K562 (cell line): ENCODE measurements at regions not wholly inside any gene's neighbourhood (a gene's known extent, or its start where the extent isn't known, plus 50 kb on each side); places are given as distances from the start of the nearest gene placed in this dataset.

Experiments used
- ATAC-seq: fragments of 200-7000 bp; cut with Tn5 transposase; 3 replicates; pipeline ENCODE4 v1.9.1; 2020; ENCODE audit warnings: moderate library complexity
- BruUV-seq: library from RNA; stranded (reverse); fragments of 400-500 nt; replicated peaks from 2 replicates; lab custom pipeline; 2021; lab: Mats Ljungman, UMichigan
- CTCF ChIA-PET: fragments of 300-600 bp; formaldehyde crosslinking; extraction: SDS; loops from one replicate; lab custom pipeline; 2021; ENCODE audit warnings: low intra/inter-chr PET ratio; lab: Yijun Ruan, JAX
- POLR2A ChIA-PET: fragments of 300-600, 350-650 bp; sonication (Branson Sonifier 250); formaldehyde crosslinking; extraction: SDS; loops from one replicate; lab custom pipeline; 2021; ENCODE audit warnings: antibody characterized with exemption, inconsistent platforms; lab: Yijun Ruan, JAX
- DNase-seq, 4 experiments: peaks; one replicate each; pipeline versions ENCODE4 v3.0.0 to v3.0.0-alpha.2; 2011 to 2018; ENCODE audit warnings: low spot score in 3 of 4, mixed read lengths in 3 of 4; ENCODE audit errors: extremely low read depth in 1 of 4
- FAIRE-seq: peaks from 2 replicates; lab custom pipeline; 2011; peaks lifted over from hg19 to GRCh38; lab: Jason Lieb, UNC
- H2AFZ ChIP-seq: 2 replicates; pipeline ENCODE4 v1.6.0; 2011; ENCODE audit warnings: low read depth, low read length, control low read depth, inconsistent platforms
- H3K27ac ChIP-seq: fragments of 200-600 bp; 3 replicates; pipeline ENCODE4 v1.8.0; 2011; ENCODE audit warnings: low read depth, mild to moderate bottlenecking, control low read depth, inconsistent platforms, low read length, moderate library complexity, mixed read lengths; ENCODE audit errors: extremely low read depth
- H3K27me3 ChIP-seq, 2 experiments: fragments of 300-600 bp in 1 of 2; 2 replicates in 1 of 2; 3 replicates in 1 of 2; pipeline versions ENCODE4 v1.6.0 to v1.8.0; 2011; ENCODE audit warnings: inconsistent platforms in 2 of 2, low read length in 2 of 2, mild to moderate bottlenecking in 1 of 2, mixed read lengths in 1 of 2, moderate library complexity in 1 of 2; ENCODE audit not compliant: control insufficient read depth in 2 of 2, insufficient read depth in 2 of 2
- H3K36me3 ChIP-seq: fragments of 300-600 bp; 3 replicates; pipeline ENCODE4 v1.8.0; 2011; ENCODE audit warnings: mild to moderate bottlenecking, low read length, inconsistent platforms; ENCODE audit not compliant: control insufficient read depth, insufficient read depth
- H3K4me1 ChIP-seq, 2 experiments: fragments of 200-600 bp in 1 of 2; replicated peaks in 1 of 2; 2 replicates in 1 of 2; 3 replicates in 1 of 2; pipeline versions ENCODE4 v1.5.1 to v1.8.0; 2011; ENCODE audit warnings: inconsistent platforms in 2 of 2, low read length in 2 of 2, mild to moderate bottlenecking in 1 of 2, mixed read lengths in 1 of 2, moderate library complexity in 1 of 2; ENCODE audit not compliant: control insufficient read depth in 2 of 2, insufficient read depth in 2 of 2
- H3K4me2 ChIP-seq: 2 replicates; pipeline ENCODE4 v1.6.1; 2011; ENCODE audit warnings: low read length, control low read depth, inconsistent platforms, mixed read lengths; ENCODE audit not compliant: insufficient read depth
- H3K4me3 ChIP-seq: fragments of 200-600 bp; sonication (generic), shearing (Covaris generic); 2 replicates; pipeline ENCODE4 v1.5.1; 2016; ENCODE audit warnings: control low read depth, inconsistent platforms
- H3K79me2 ChIP-seq: fragments of 200-600 bp; 3 replicates; pipeline ENCODE4 v1.8.0; 2011; ENCODE audit warnings: low read length, inconsistent platforms; ENCODE audit not compliant: control insufficient read depth, insufficient read depth
- H3K9ac ChIP-seq, 2 experiments: 2 replicates each; pipeline versions ENCODE4 v1.6.0 to v1.6.1; 2011; ENCODE audit warnings: low read depth in 2 of 2, low read length in 2 of 2, control low read depth in 1 of 2, inconsistent platforms in 1 of 2, mild to moderate bottlenecking in 1 of 2, mixed read lengths in 1 of 2; ENCODE audit not compliant: insufficient read depth in 1 of 2
- H3K9me1 ChIP-seq: one replicate; pipeline ENCODE4 v1.6.0; 2011; ENCODE audit warnings: inconsistent platforms, mild to moderate bottlenecking, low read length, moderate library complexity; ENCODE audit not compliant: control insufficient read depth, insufficient read depth
- H3K9me3 ChIP-seq: replicated peaks from 2 replicates; pipeline ENCODE4 v1.5.1; 2011; ENCODE audit warnings: low read depth, low read length, inconsistent platforms; ENCODE audit not compliant: control insufficient read depth, insufficient read depth
- H4K20me1 ChIP-seq: replicated peaks from 2 replicates; pipeline ENCODE4 v1.6.1; 2011; ENCODE audit warnings: low read length, inconsistent platforms, mixed read lengths; ENCODE audit not compliant: control insufficient read depth, insufficient read depth
- BDP1 ChIP-seq: IDR thresholded peaks from 3 replicates; pipeline ENCODE4 v1.6.1; 2011; ENCODE audit not compliant: insufficient read length, insufficient read depth
- CHCHD3 ChIP-seq: fragments of 250-450 bp; sonication (Bioruptor Pico); IDR thresholded peaks from 2 replicates; pipeline ENCODE4 v2.1.2; 2022; ENCODE audit warnings: mild to moderate bottlenecking
- KDM2B ChIP-seq: fragments of 250-450 bp; sonication (Bioruptor Pico); IDR thresholded peaks from 2 replicates; pipeline ENCODE4 v1.8.0; 2021; ENCODE audit warnings: mild to moderate bottlenecking, moderate library complexity
- LCOR ChIP-seq: sonication (generic); formaldehyde crosslinking; IDR thresholded peaks from 2 replicates; pipeline ENCODE4 v1.8.0; 2022; ENCODE audit warnings: mild to moderate bottlenecking, missing genetic modification reagents
- MXI1 ChIP-seq: IDR thresholded peaks from 2 replicates; pipeline ENCODE4 v1.6.1; 2011; ENCODE audit warnings: low read depth, mild to moderate bottlenecking, improper control_type of control experiment, low read length
- SMAD1 ChIP-seq: fragments of 150-350 bp; IDR thresholded peaks from 2 replicates; pipeline ENCODE4 v1.6.1; 2014; ENCODE audit warnings: low read length, low read depth; ENCODE audit not compliant: partially characterized antibody
- TEAD1 ChIP-seq, 2 experiments: fragments of 450-650 bp in 1 of 2; sonication (generic) in 1 of 2; formaldehyde crosslinking; IDR thresholded peaks; 2 replicates each; pipeline versions ENCODE4 v1.4.0 to v1.8.0; 2020 to 2022; ENCODE audit warnings: mild to moderate bottlenecking in 2 of 2, missing genetic modification reagents in 1 of 2
- ZNF316 ChIP-seq: fragments of 450-650 bp; IDR thresholded peaks from 2 replicates; pipeline ENCODE4 v1.6.1; 2016
- ZNF589 ChIP-seq: fragments of 200-800 bp; sonication (Bioruptor generic); IDR thresholded peaks from 2 replicates; pipeline ENCODE4 v1.6.1; 2016; ENCODE audit warnings: low read depth, missing genetic modification characterization, missing compliant biosample characterization
- ZNF76 ChIP-seq: fragments of 250-450 bp; sonication (Bioruptor Pico); IDR thresholded peaks from 2 replicates; pipeline ENCODE4 v1.4.0; 2020; ENCODE audit warnings: mild to moderate bottlenecking, moderate library complexity, borderline replicate concordance
- WGBS: fragments of 100-300 bp; shearing (Covaris generic); methylation state at CpG from one replicate; pipeline ENCODE4 v1.1.6; 2016; ENCODE audit warnings: low coverage, mixed read lengths; ENCODE audit not compliant: insufficient coverage; ENCODE audit errors: missing lambda C conversion rate; 5-methylcytosine and 5-hydroxymethylcytosine counted together
- in situ Hi-C: fragments of 300-500 bp; cut with MboI; formaldehyde crosslinking; loops from 4 replicates; pipeline ENCODE4 v1.15.0; 2018; ENCODE audit warnings: inconsistent platforms, mixed read lengths
- intact Hi-C: fragments of 100-400 bp; cut with micrococcal nuclease; formaldehyde crosslinking; loops from 2 replicates; pipeline ENCODE4 v1.14.2; 2022
- TF ChIP-seq, protein P1 (sequence below): sonication (generic); formaldehyde crosslinking; IDR thresholded peaks from 2 replicates; pipeline ENCODE4 v1.8.0; 2022; ENCODE audit warnings: mild to moderate bottlenecking, missing genetic modification reagents
- TF ChIP-seq, protein P2 (sequence below): fragments of 450-650 bp; IDR thresholded peaks from 2 replicates; pipeline ENCODE4 v1.6.1; 2017; ENCODE audit warnings: antibody characterized with exemption
- TF ChIP-seq, protein P3 (sequence below): sonication (generic); formaldehyde crosslinking; IDR thresholded peaks from 2 replicates; pipeline ENCODE4 v1.8.0; 2022; ENCODE audit warnings: mild to moderate bottlenecking, low read depth, missing genetic modification reagents

DNA sequence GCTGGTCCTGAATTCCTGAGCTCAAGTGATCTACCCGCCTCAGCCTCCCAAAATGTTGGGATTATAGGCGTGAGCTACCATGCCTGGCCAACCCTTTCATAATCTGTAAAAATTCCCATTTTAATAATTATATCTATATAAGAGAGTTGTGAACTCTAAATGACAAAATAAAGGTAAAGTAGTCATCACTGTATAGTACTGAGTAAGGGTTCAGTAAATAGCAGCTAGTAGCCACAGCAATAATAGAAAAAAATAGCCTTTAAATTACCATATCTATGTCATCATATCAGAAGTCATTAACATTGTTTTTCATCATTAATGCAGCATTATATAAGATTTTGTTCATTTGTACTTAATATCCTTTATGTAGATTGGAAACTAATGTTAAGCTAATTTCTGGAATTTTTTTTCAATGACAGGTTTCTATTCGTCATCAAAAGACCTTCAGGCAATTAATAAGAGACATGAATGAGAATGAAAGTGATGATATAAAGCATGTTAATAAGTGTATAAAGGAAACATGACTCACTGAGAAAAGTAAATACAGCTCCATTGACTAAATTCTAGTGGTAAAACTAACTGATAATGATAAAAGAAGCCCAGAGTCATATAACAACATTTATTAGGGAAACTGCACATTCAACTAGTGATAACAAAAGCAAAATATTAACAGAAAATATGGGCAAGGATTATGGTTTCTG is 85.9 kb upstream of the UGT8 start:
- H3K79me2 ChIP-seq, result no peaks in the 10 kb centered on the region
- no peak overlapping the region for H3K9ac ChIP-seq
- no peaks in the 10 kb centered on the region for H3K36me3 ChIP-seq
- intact Hi-C loops (no loop called here), in situ Hi-C loops (no loop called here)
- TF ChIP-seq ZNF589 (CRISPR knock-in tag), result no peak
- TF ChIP-seq, protein P1, sequence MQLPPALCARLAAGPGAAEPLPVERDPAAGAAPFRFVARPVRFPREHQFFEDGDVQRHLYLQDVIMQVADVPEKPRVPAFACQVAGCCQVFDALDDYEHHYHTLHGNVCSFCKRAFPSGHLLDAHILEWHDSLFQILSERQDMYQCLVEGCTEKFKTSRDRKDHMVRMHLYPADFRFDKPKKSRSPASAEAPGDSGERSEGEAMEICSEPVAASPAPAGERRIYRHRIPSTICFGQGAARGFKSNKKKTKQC (CRISPR knock-in tag), result no peak
- no peak for TF ChIP-seq TEAD1 (CRISPR knock-in tag; IDR thresholded peaks at IDR 0.05)
- no peak for TF ChIP-seq ZNF316
- TF ChIP-seq BDP1, result no peak
- no peak for TF ChIP-seq MXI1
- TF ChIP-seq, protein P2, sequence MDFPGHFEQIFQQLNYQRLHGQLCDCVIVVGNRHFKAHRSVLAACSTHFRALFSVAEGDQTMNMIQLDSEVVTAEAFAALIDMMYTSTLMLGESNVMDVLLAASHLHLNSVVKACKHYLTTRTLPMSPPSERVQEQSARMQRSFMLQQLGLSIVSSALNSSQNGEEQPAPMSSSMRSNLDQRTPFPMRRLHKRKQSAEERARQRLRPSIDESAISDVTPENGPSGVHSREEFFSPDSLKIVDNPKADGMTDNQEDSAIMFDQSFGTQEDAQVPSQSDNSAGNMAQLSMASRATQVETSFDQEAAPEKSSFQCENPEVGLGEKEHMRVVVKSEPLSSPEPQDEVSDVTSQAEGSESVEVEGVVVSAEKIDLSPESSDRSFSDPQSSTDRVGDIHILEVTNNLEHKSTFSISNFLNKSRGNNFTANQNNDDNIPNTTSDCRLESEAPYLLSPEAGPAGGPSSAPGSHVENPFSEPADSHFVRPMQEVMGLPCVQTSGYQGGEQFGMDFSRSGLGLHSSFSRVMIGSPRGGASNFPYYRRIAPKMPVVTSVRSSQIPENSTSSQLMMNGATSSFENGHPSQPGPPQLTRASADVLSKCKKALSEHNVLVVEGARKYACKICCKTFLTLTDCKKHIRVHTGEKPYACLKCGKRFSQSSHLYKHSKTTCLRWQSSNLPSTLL, result no peak
- TF ChIP-seq CHCHD3, result no peak
- TF ChIP-seq KDM2B (CRISPR knock-in tag), result no peak
- TF ChIP-seq SMAD1, result no peak
- TF ChIP-seq ZNF76 (CRISPR knock-in tag), result no peak
- TF ChIP-seq, protein P3, sequence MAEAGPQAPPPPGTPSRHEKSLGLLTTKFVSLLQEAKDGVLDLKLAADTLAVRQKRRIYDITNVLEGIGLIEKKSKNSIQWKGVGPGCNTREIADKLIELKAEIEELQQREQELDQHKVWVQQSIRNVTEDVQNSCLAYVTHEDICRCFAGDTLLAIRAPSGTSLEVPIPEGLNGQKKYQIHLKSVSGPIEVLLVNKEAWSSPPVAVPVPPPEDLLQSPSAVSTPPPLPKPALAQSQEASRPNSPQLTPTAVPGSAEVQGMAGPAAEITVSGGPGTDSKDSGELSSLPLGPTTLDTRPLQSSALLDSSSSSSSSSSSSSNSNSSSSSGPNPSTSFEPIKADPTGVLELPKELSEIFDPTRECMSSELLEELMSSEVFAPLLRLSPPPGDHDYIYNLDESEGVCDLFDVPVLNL (CRISPR knock-in tag), result no peak
- no peak for TF ChIP-seq LCOR (CRISPR knock-in tag)
- no peaks in the 10 kb centered on the region for H4K20me1 ChIP-seq
- 8% methylated on average over 3 of the region's 3 CpGs for WGBS
- no peaks in the 10 kb centered on the region for H3K9me1 ChIP-seq
- FAIRE-seq, result no peak
- H3K4me2 ChIP-seq, result no peak overlapping the region
- no peak overlapping the region for H3K4me3 ChIP-seq
- BruUV-seq, result no TSS peak
- H3K4me1 ChIP-seq, result no peaks in the 10 kb centered on the region
- no peak overlapping the region for H2AFZ ChIP-seq
- H3K27me3 ChIP-seq, result no peaks in the 10 kb centered on the region
- ChIA-PET CTCF (no interaction called here), POLR2A (no interaction called here)
- no peak overlapping the region for H3K27ac ChIP-seq
- no peak for DNase-seq
- no peaks in the 10 kb centered on the region for H3K9me3 ChIP-seq
- ATAC-seq, result no peak
